Tibial artery (tissue), 4 donors: ENCODE measurements at regions not wholly inside any gene's neighbourhood (a gene's known extent, or its start where the extent isn't known, plus 50 kb on each side); places are given as distances from the start of the nearest gene placed in this dataset.
"Not testable (repeated sequence)": the region's sequence is repeated elsewhere in the genome, so short reads cannot be mapped to it uniquely, and the experiment has no call there.

Experiments used
- DNase-seq, 2 donors: peaks; one replicate each; pipeline ENCODE4 v3.0.0-alpha.2; 2019
- H3K27ac ChIP-seq, 2 donors: fragments of 200-600 bp; sonication (generic) in 1 of 2; 1 replicate in 1 of 2; 2 replicates in 1 of 2; pipeline ENCODE4 v1.5.1; 2018 to 2019; ENCODE audit warnings: mild to moderate bottlenecking in 1 of 2
- H3K27me3 ChIP-seq, 2 donors: fragments of 200-600 bp; sonication (generic) in 1 of 2; one replicate each; pipeline versions ENCODE4 v1.5.1 to v1.6.0; 2016 to 2019
- H3K36me3 ChIP-seq, 3 donors: fragments of 200-600 bp; sonication (generic) in 2 of 3; one replicate each; pipeline ENCODE4 v1.5.1; 2016 to 2019; ENCODE audit warnings: mild to moderate bottlenecking in 2 of 3
- H3K4me1 ChIP-seq, 4 donors: fragments of 200-600 bp; sonication (generic) in 2 of 4; 1 replicate in 3 of 4; 2 replicates in 1 of 4; pipeline ENCODE4 v1.5.1; 2016 to 2019
- H3K4me3 ChIP-seq, 2 donors: fragments of 200-600 bp; sonication (generic) in 1 of 2; 1 replicate in 1 of 2; 2 replicates in 1 of 2; pipeline ENCODE4 v1.5.1; 2018 to 2019; ENCODE audit warnings: mild to moderate bottlenecking in 2 of 2
- H3K9me3 ChIP-seq, 3 donors: fragments of 200-600 bp; sonication (generic) in 1 of 3; one replicate each; pipeline ENCODE4 v1.5.1; 2016 to 2019
- CTCF ChIP-seq, 2 experiments: fragments of 200-600 bp in 1 of 2; fragments of 450-650 bp in 1 of 2; IDR thresholded peaks; one replicate each; pipeline ENCODE4 v1.5.1; 2017 to 2019; ENCODE audit warnings: antibody characterized with exemption in 2 of 2, mild to moderate bottlenecking in 1 of 2, moderate library complexity in 1 of 2
- intact Hi-C: fragments of 100-400 bp; cut with DNase I; formaldehyde crosslinking; loops from one replicate; pipeline ENCODE4 v1.15.0; 2023; ENCODE audit warnings: low total_unique reads

- H3K27ac ChIP-seq: no peak overlapping the region
- H3K36me3 ChIP-seq: no peaks in the 10 kb centered on the region
- H3K27me3 ChIP-seq: no peaks in the 10 kb centered on the region
- no peaks in the 10 kb centered on the region for H3K9me3 ChIP-seq
- TF ChIP-seq CTCF (IDR thresholded peaks at IDR 0.05): no peak
- no peak overlapping the region for H3K4me3 ChIP-seq
- no peak for DNase-seq
- intact Hi-C loops: loop anchor here (5.0 kb wide), 1 partner anchor 425 kb away; no protein-coding TSS in a partner anchor
- H3K4me1 ChIP-seq: peaks cover 0 to 13% (median 2%) of the 10 kb centered on the region in 4 donors
Observed at GRCh38 chr1:221962385-221962784, 220.5 kb upstream of the DUSP10 start.

- DNase-seq: no peak
- Histone ChIP-seq H3K9me3 (no peaks in the 10 kb centered on the region), H3K27ac (no peak overlapping the region), H3K4me3 (no peak overlapping the region), H3K4me1 (peaks cover 0 to 13% (median 2%) of the 10 kb centered on the region in 4 donors), H3K36me3 (no peaks in the 10 kb centered on the region), H3K27me3 (no peaks in the 10 kb centered on the region)
- intact Hi-C loops: loop anchor here (5.0 kb wide), 1 partner anchor 424 kb away; no protein-coding TSS in a partner anchor
- TF ChIP-seq CTCF (IDR thresholded peaks at IDR 0.05): no peak
Observed at GRCh38 chr1:221961532-221962292, 219.8 kb upstream of the DUSP10 start.

GRCh38 chr1:221958161-221958562 lies 216.3 kb upstream of the DUSP10 start:
- H3K36me3 ChIP-seq, H3K27ac ChIP-seq, DNase-seq, H3K4me1 ChIP-seq, H3K9me3 ChIP-seq, H3K27me3 ChIP-seq, H3K4me3 ChIP-seq, intact Hi-C loops: not testable (repeated sequence)

- H3K27me3 ChIP-seq, DNase-seq, H3K36me3 ChIP-seq, H3K27ac ChIP-seq, H3K4me1 ChIP-seq, H3K9me3 ChIP-seq, intact Hi-C loops, H3K4me3 ChIP-seq: not testable (repeated sequence)
Observed at GRCh38 chr1:221957350-221957749, 215.5 kb upstream of the DUSP10 start.

- intact Hi-C loops: no loop called here
- H3K4me3 ChIP-seq: no peak overlapping the region
- no peak for TF ChIP-seq CTCF (IDR thresholded peaks at IDR 0.05)
- no peaks in the 10 kb centered on the region for H3K4me1 ChIP-seq
- peaks cover 0 to 5% (median 0%) of the 10 kb centered on the region in 3 donors for H3K9me3 ChIP-seq
- no peaks in the 10 kb centered on the region for H3K27me3 ChIP-seq
- no peak for DNase-seq
- H3K27ac ChIP-seq: no peak overlapping the region
- H3K36me3 ChIP-seq: no peaks in the 10 kb centered on the region
Observed at GRCh38 chr1:221949996-221950395, 208.1 kb upstream of the DUSP10 start.

- no peaks in the 10 kb centered on the region for H3K36me3 ChIP-seq
- H3K4me3 ChIP-seq: no peak overlapping the region
- DNase-seq: no peak
- no peaks in the 10 kb centered on the region for H3K4me1 ChIP-seq
- no peaks in the 10 kb centered on the region for H3K27me3 ChIP-seq
- H3K27ac ChIP-seq: no peak overlapping the region
- H3K9me3 ChIP-seq: peaks cover 0 to 8% (median 4%) of the 10 kb centered on the region in 3 donors
- intact Hi-C loops: no loop called here
- TF ChIP-seq CTCF (IDR thresholded peaks at IDR 0.05): no peak
Observed at GRCh38 chr1:221948459-221948858, 206.6 kb upstream of the DUSP10 start.
